ENCODE measurements at regions not wholly inside any gene's neighbourhood (a gene's known extent, or its start where the extent isn't known, plus 50 kb on each side); places are given as distances from the start of the nearest gene placed in this dataset.

- 65 to 89% (median 80%) methylated on average over 1 of the region's 1 CpG for WGBS, 5 donors
- intact Hi-C loops (cut with DNase I; ENCODE audit: low total_unique reads): no loop called here
- H3K27ac ChIP-seq: no peak overlapping the region
- no peak overlapping the region for H3K4me3 ChIP-seq
- H3K36me3 ChIP-seq: no peaks in the 10 kb centered on the region
- no peaks in the 10 kb centered on the region for H3K27me3 ChIP-seq (replicated peaks in 1 of 7)
- TF ChIP-seq POLR2A (IDR thresholded peaks at IDR 0.05): no peak
- no peak for TF ChIP-seq POLR2AphosphoS5 (IDR thresholded peaks at IDR 0.05)
- TF ChIP-seq CTCF (IDR thresholded peaks at IDR 0.05 in 8 of 11, conservative IDR thresholded peaks at IDR 0.05 in 3 of 11): no peak
- DNase-seq: no peak
- H3K4me1 ChIP-seq: no peaks in the 10 kb centered on the region
- H3K9me3 ChIP-seq: peaks cover 0 to 31% (median 2%) of the 10 kb centered on the region in 8 donors
These were observed 1054.7 kb upstream of the CNTN5 start for GRCh38 chr11:97965849-97966646.

- intact Hi-C loops (cut with DNase I; ENCODE audit: low total_unique reads): no loop called here
- Histone ChIP-seq H3K4me1 (no peaks in the 10 kb centered on the region), H3K27me3 (replicated peaks in 1 of 7) (no peaks in the 10 kb centered on the region), H3K9me3 (peaks cover 0 to 39% (median 3%) of the 10 kb centered on the region in 8 donors), H3K27ac (no peak overlapping the region), H3K4me3 (no peak overlapping the region), H3K36me3 (no peaks in the 10 kb centered on the region)
- TF ChIP-seq POLR2AphosphoS5 (IDR thresholded peaks at IDR 0.05) (no peak), POLR2A (IDR thresholded peaks at IDR 0.05) (no peak), CTCF (IDR thresholded peaks at IDR 0.05 in 8 of 11, conservative IDR thresholded peaks at IDR 0.05 in 3 of 11) (no peak)
- WGBS, 5 donors: 71 to 84% (median 74%) methylated on average over 3 of the region's 3 CpGs
- DNase-seq: no peak
These were observed 1053.8 kb upstream of the CNTN5 start for GRCh38 chr11:97966901-97967300.

GRCh38 chr11:97968071-97968470 is 1052.7 kb upstream of the CNTN5 start:
- no peak for DNase-seq
- Histone ChIP-seq H3K4me1 (no peaks in the 10 kb centered on the region), H3K4me3 (no peak overlapping the region), H3K27me3 (replicated peaks in 1 of 7) (no peaks in the 10 kb centered on the region), H3K9me3 (peaks cover 0 to 39% (median 3%) of the 10 kb centered on the region in 8 donors), H3K36me3 (no peaks in the 10 kb centered on the region), H3K27ac (no peak overlapping the region)
- intact Hi-C loops (cut with DNase I; ENCODE audit: low total_unique reads): no loop called here
- WGBS, 5 donors: 78 to 94% (median 90%) methylated on average over 2 of the region's 2 CpGs
- no peak for TF ChIP-seq CTCF (IDR thresholded peaks at IDR 0.05 in 8 of 11, conservative IDR thresholded peaks at IDR 0.05 in 3 of 11)
- no peak for TF ChIP-seq POLR2AphosphoS5 (IDR thresholded peaks at IDR 0.05)
- TF ChIP-seq POLR2A (IDR thresholded peaks at IDR 0.05): no peak

- Histone ChIP-seq H3K27me3 (replicated peaks in 1 of 7) (no peaks in the 10 kb centered on the region), H3K4me3 (no peak overlapping the region), H3K9me3 (peaks cover 0 to 30% (median 0%) of the 10 kb centered on the region in 8 donors), H3K4me1 (no peaks in the 10 kb centered on the region), H3K27ac (no peak overlapping the region), H3K36me3 (no peaks in the 10 kb centered on the region)
- 60 to 83% (median 75%) methylated on average over 4 to 5 of the region's 5 CpGs for WGBS, 5 donors
- intact Hi-C loops (cut with DNase I; ENCODE audit: low total_unique reads): no loop called here
- DNase-seq: no peak
- TF ChIP-seq POLR2A (IDR thresholded peaks at IDR 0.05) (no peak), CTCF (IDR thresholded peaks at IDR 0.05 in 8 of 11, conservative IDR thresholded peaks at IDR 0.05 in 3 of 11) (no peak), POLR2AphosphoS5 (IDR thresholded peaks at IDR 0.05) (no peak)
These were observed 1048.0 kb upstream of the CNTN5 start for GRCh38 chr11:97972731-97973130.
